ENCODE measurements at regions not wholly inside any gene's neighbourhood (a gene's known extent, or its start where the extent isn't known, plus 50 kb on each side); places are given as distances from the start of the nearest gene placed in this dataset.

- DNase-seq (ENCODE audit: low spot score) = no peak
Measured at GRCh38 chr1:181430015-181430885, 53.1 kb upstream of the CACNA1E start.
